H1 (cell line): ENCODE measurements at regions not wholly inside any gene's neighbourhood (a gene's known extent, or its start where the extent isn't known, plus 50 kb on each side); places are given as distances from the start of the nearest gene placed in this dataset.

Experiments
- CTCF ChIA-PET: fragments of 300-600 bp; sonication (Branson Sonifier 250); formaldehyde crosslinking; loops from one replicate; lab custom pipeline; 2021; ENCODE audit not compliant: partially characterized antibody; lab: Charles Lee
- POLR2A ChIA-PET: fragments of 300-600 bp; sonication (Branson Sonifier 250); formaldehyde crosslinking; loops from one replicate; lab custom pipeline; 2021; ENCODE audit warnings: inconsistent platforms; ENCODE audit not compliant: partially characterized antibody; lab: Charles Lee
- DNase-seq, 2 experiments: peaks; one replicate each; pipeline versions ENCODE4 v3.0.0 to v3.0.0-alpha.2; 2010 to 2022; ENCODE audit warnings: low spot score in 2 of 2, low read depth in 1 of 2, mixed read lengths in 1 of 2
- FAIRE-seq: peaks from 2 replicates; lab custom pipeline; 2011; peaks lifted over from hg19 to GRCh38; lab: Jason Lieb, UNC
- H2AFZ ChIP-seq: 2 replicates; pipeline ENCODE4 v1.8.1; 2012; ENCODE audit warnings: low read length, inconsistent platforms
- H2AK5ac ChIP-seq: 2 replicates; pipeline ENCODE4 v1.6.1; 2013; ENCODE audit warnings: low read depth, low read length
- H2BK120ac ChIP-seq: replicated peaks from 2 replicates; pipeline ENCODE3; 2013; ENCODE audit warnings: low read depth, low read length, inconsistent platforms
- H2BK12ac ChIP-seq: 2 replicates; pipeline ENCODE4 v1.6.1; 2013; ENCODE audit warnings: low read depth, low read length
- H2BK15ac ChIP-seq: 2 replicates; pipeline ENCODE4 v1.6.1; 2013; ENCODE audit warnings: low read length
- H2BK20ac ChIP-seq: 2 replicates; pipeline ENCODE4 v1.6.1; 2013; ENCODE audit warnings: low read length
- H2BK5ac ChIP-seq: 2 replicates; pipeline ENCODE4 v1.6.1; 2013; ENCODE audit warnings: low read depth, low read length
- H3K14ac ChIP-seq: 2 replicates; pipeline ENCODE4 v1.6.1; 2013; ENCODE audit warnings: inconsistent platforms; ENCODE audit not compliant: insufficient read length
- H3K18ac ChIP-seq: 2 replicates; pipeline ENCODE4 v1.6.1; 2013; ENCODE audit warnings: low read length; ENCODE audit errors: extremely low read depth
- H3K23ac ChIP-seq: 2 replicates; pipeline ENCODE4 v1.6.1; 2013; ENCODE audit warnings: inconsistent platforms; ENCODE audit not compliant: insufficient read length
- H3K23me2 ChIP-seq: 2 replicates; pipeline ENCODE4 v1.6.1; 2013; ENCODE audit warnings: low read depth, low read length
- H3K27ac ChIP-seq: 2 replicates; pipeline ENCODE4 v1.6.1; 2011; ENCODE audit warnings: low read depth, low read length, inconsistent platforms
- H3K27me3 ChIP-seq, 4 experiments: replicated peaks in 1 of 4; 1 replicate in 1 of 4; 2 replicates in 3 of 4; pipeline versions ENCODE4 v1.6.1 to v1.8.1; 2011 to 2013; ENCODE audit warnings: low read length in 3 of 4, mild to moderate bottlenecking in 3 of 4, inconsistent platforms in 2 of 4, mixed read lengths in 2 of 4, moderate library complexity in 1 of 4; ENCODE audit not compliant: control insufficient read depth in 3 of 4, insufficient read depth in 3 of 4; ENCODE audit errors: extremely low read depth in 1 of 4
- H3K36me3 ChIP-seq, 4 experiments: 2 replicates each; pipeline versions ENCODE4 v1.6.1 to v1.8.1; 2011 to 2013; ENCODE audit warnings: mild to moderate bottlenecking in 4 of 4, low read length in 3 of 4, moderate library complexity in 2 of 4, control low read depth in 1 of 4, inconsistent platforms in 1 of 4; ENCODE audit not compliant: insufficient read depth in 4 of 4, control insufficient read depth in 2 of 4
- H3K4ac ChIP-seq: replicated peaks from 2 replicates; pipeline ENCODE3; 2013; ENCODE audit warnings: low read length, low read depth, mixed read lengths, inconsistent platforms; ENCODE audit not compliant: insufficient read length
- H3K4me1 ChIP-seq, 4 experiments: replicated peaks in 1 of 4; 1 replicate in 1 of 4; 2 replicates in 3 of 4; pipeline versions ENCODE4 v1.6.1 to v1.8.1; 2011 to 2013; ENCODE audit warnings: low read length in 3 of 4, inconsistent platforms in 2 of 4, mixed read lengths in 1 of 4; ENCODE audit not compliant: insufficient read depth in 4 of 4, control insufficient read depth in 3 of 4
- H3K4me2 ChIP-seq, 2 experiments: 2 replicates each; pipeline versions ENCODE4 v1.6.1 to v1.8.1; 2011 to 2013; ENCODE audit warnings: low read depth in 2 of 2, low read length in 2 of 2, control low read depth in 1 of 2, inconsistent platforms in 1 of 2, mild to moderate bottlenecking in 1 of 2; ENCODE audit not compliant: insufficient read depth in 1 of 2
- H3K4me3 ChIP-seq, 4 experiments: fragments of 200-600, 300-600 bp in 1 of 4; sonication (generic), shearing (Covaris generic), sonication (Bioruptor Twin) in 1 of 4; 2 replicates each; pipeline versions ENCODE4 v1.5.1 to v1.8.1; 2011 to 2016; ENCODE audit warnings: low read length in 4 of 4, low read depth in 3 of 4, control low read depth in 2 of 4, inconsistent platforms in 2 of 4, mild to moderate bottlenecking in 2 of 4, mixed read lengths in 1 of 4, moderate library complexity in 1 of 4; ENCODE audit not compliant: insufficient read depth in 2 of 4; ENCODE audit errors: extremely low read depth in 1 of 4
- H3K56ac ChIP-seq: replicated peaks from 2 replicates; pipeline ENCODE3; 2013; ENCODE audit warnings: low read depth, mild to moderate bottlenecking, mixed read lengths, low read length, inconsistent platforms; ENCODE audit not compliant: insufficient read length
- H3K79me1 ChIP-seq: 2 replicates; pipeline ENCODE4 v1.6.1; 2013; ENCODE audit warnings: low read depth, low read length, control low read depth
- H3K79me2 ChIP-seq, 2 experiments: 2 replicates each; pipeline versions ENCODE4 v1.6.1 to v1.8.1; 2012 to 2013; ENCODE audit warnings: low read length in 2 of 2, mild to moderate bottlenecking in 2 of 2, inconsistent platforms in 1 of 2; ENCODE audit not compliant: insufficient read depth in 2 of 2, control insufficient read depth in 1 of 2
- H3K9ac ChIP-seq, 4 experiments: replicated peaks in 1 of 4; 1 replicate in 1 of 4; 2 replicates in 3 of 4; pipeline versions ENCODE4 v1.6.1 to v1.8.1; 2011 to 2013; ENCODE audit warnings: low read depth in 3 of 4, low read length in 3 of 4, control low read depth in 2 of 4, mild to moderate bottlenecking in 2 of 4, moderate library complexity in 2 of 4, inconsistent platforms in 1 of 4; ENCODE audit errors: extremely low read depth in 1 of 4
- H3K9me3 ChIP-seq, 2 experiments: 2 replicates each; pipeline versions ENCODE4 v1.6.1 to v1.8.1; 2012 to 2013; ENCODE audit warnings: mild to moderate bottlenecking in 2 of 2, moderate library complexity in 2 of 2, control low read depth in 1 of 2, inconsistent platforms in 1 of 2, low read depth in 1 of 2, low read length in 1 of 2, mixed read lengths in 1 of 2; ENCODE audit not compliant: insufficient read depth in 2 of 2
- H4K20me1 ChIP-seq, 2 experiments: replicated peaks in 1 of 2; 2 replicates each; pipeline versions ENCODE3 to v1.8.1; 2011 to 2013; ENCODE audit warnings: inconsistent platforms in 2 of 2, low read length in 2 of 2, mild to moderate bottlenecking in 1 of 2; ENCODE audit not compliant: insufficient read depth in 2 of 2, control insufficient read depth in 1 of 2
- H4K5ac ChIP-seq: 2 replicates; pipeline ENCODE4 v1.6.1; 2013; ENCODE audit warnings: low read length, low read depth, mixed read lengths, inconsistent platforms; ENCODE audit not compliant: insufficient read length
- H4K8ac ChIP-seq: 2 replicates; pipeline ENCODE4 v1.8.0; 2013; ENCODE audit warnings: mild to moderate bottlenecking, moderate library complexity, low read length, inconsistent platforms; ENCODE audit not compliant: insufficient read depth; ENCODE audit errors: extremely low read depth
- H4K91ac ChIP-seq: replicated peaks from 2 replicates; pipeline ENCODE3; 2013; ENCODE audit warnings: low read length, mixed read lengths, inconsistent platforms; ENCODE audit not compliant: insufficient read length
- E2F6 ChIP-seq: IDR thresholded peaks from 2 replicates; pipeline ENCODE4 v1.6.1; 2012; ENCODE audit warnings: inconsistent platforms
- EGR1 ChIP-seq: IDR thresholded peaks from 2 replicates; pipeline ENCODE4 v1.6.1; 2011; ENCODE audit warnings: low read depth, low read length, borderline replicate concordance
- EZH2 ChIP-seq: fragments of 200-600 bp; sonication (generic); IDR thresholded peaks from 2 replicates; pipeline ENCODE4 v1.7.1; 2012; ENCODE audit warnings: low read depth, mild to moderate bottlenecking, moderate library complexity, low read length, inconsistent platforms; ENCODE audit not compliant: severe bottlenecking
- POU5F1 ChIP-seq: IDR thresholded peaks from 2 replicates; pipeline ENCODE4 v1.6.1; 2011; ENCODE audit warnings: low read depth, mild to moderate bottlenecking, low read length, moderate library complexity
- RXRA ChIP-seq: IDR thresholded peaks from 2 replicates; pipeline ENCODE4 v1.6.1; 2011; ENCODE audit warnings: low read depth, mild to moderate bottlenecking, low read length, moderate library complexity; ENCODE audit not compliant: insufficient read depth
- SAP30 ChIP-seq: fragments of 300-600 bp; sonication (generic); IDR thresholded peaks from 2 replicates; pipeline ENCODE4 v1.7.1; 2012; ENCODE audit warnings: low read length, moderate library complexity, mild to moderate bottlenecking, inconsistent platforms; ENCODE audit not compliant: insufficient read depth, insufficient replicate concordance

GRCh38 chr12:33671676-33672075 is 232.1 kb upstream of the SYT10 start:
- H3K4me2 ChIP-seq: peak overlapping the region in 1 of 2 experiments; percentile 30; a peak in 2 of 4 replicates
- H2BK120ac ChIP-seq: no peak overlapping the region
- no peaks in the 10 kb centered on the region for H3K79me2 ChIP-seq
- no peak overlapping the region; the same call in 1 of the 2 replicates for H2BK20ac ChIP-seq
- H3K4me3 ChIP-seq: no peak overlapping the region
- peak overlapping the region; percentile 4 for H4K5ac ChIP-seq
- no peaks in the 10 kb centered on the region for H4K20me1 ChIP-seq
- H3K4ac ChIP-seq: no peak overlapping the region
- H3K56ac ChIP-seq: no peak overlapping the region
- H3K9ac ChIP-seq: no peak overlapping the region
- no peaks in the 10 kb centered on the region for H3K23me2 ChIP-seq
- no peaks in the 10 kb centered on the region; a peak in 1 of 4 replicates for H3K9me3 ChIP-seq
- no peaks in the 10 kb centered on the region for H3K36me3 ChIP-seq
- H3K79me1 ChIP-seq: no peaks in the 10 kb centered on the region
- H2BK15ac ChIP-seq: no peak overlapping the region
- H4K8ac ChIP-seq: no peak overlapping the region; the same call in 1 of the 2 replicates
- H3K23ac ChIP-seq: no peak overlapping the region
- H3K27me3 ChIP-seq: no peaks in the 10 kb centered on the region
- FAIRE-seq: no peak
- POLR2A ChIA-PET: interaction anchor here (0.9 kb wide), 1 partner anchor 19 kb away, joined by 3 read pairs; no protein-coding TSS in a partner anchor
- H3K14ac ChIP-seq: no peak overlapping the region
- DNase-seq: no peak
- H3K18ac ChIP-seq: peak overlapping the region; percentile 86; the same call in 1 of the 2 replicates
- CTCF ChIA-PET: interaction anchor here (0.9 kb wide), 1 partner anchor 22 kb away, joined by 4 read pairs; no protein-coding TSS in a partner anchor
- peak overlapping the region; percentile 54; the same call in 1 of the 2 replicates for H2AK5ac ChIP-seq
- no peak overlapping the region; the same call in 1 of the 2 replicates for H2AFZ ChIP-seq
- no peak overlapping the region; the same call in 1 of the 2 replicates for H2BK12ac ChIP-seq
- H3K4me1 ChIP-seq: peaks cover 0 to 32% (median 3%) of the 10 kb centered on the region in 4 experiments; a peak in 4 of 7 replicates
- peak overlapping the region; percentile 87 for H2BK5ac ChIP-seq
- H3K27ac ChIP-seq: no peak overlapping the region
- peak overlapping the region; percentile 67 for H4K91ac ChIP-seq
- TF ChIP-seq EZH2 (no peak), SAP30 (no peak), POU5F1 (no peak), RXRA (no peak), E2F6 (no peak), EGR1 (no peak)
